Neural progenitor cell (in vitro differentiated cells): ENCODE measurements at regions not wholly inside any gene's neighbourhood (a gene's known extent, or its start where the extent isn't known, plus 50 kb on each side); places are given as distances from the start of the nearest gene placed in this dataset.

Experiments
- DNase-seq: peaks from one replicate; pipeline ENCODE4 v3.0.0-alpha.2; 2016; ENCODE audit warnings: low spot score
- H2AFZ ChIP-seq: fragments of 200-600 bp; sonication (generic); replicated peaks from 2 replicates; pipeline ENCODE4 v1.6.1; 2016; ENCODE audit warnings: antibody characterized with exemption
- H3F3A ChIP-seq: fragments of 200-600 bp; sonication (generic); 2 replicates; pipeline ENCODE4 v1.6.1; 2016; ENCODE audit warnings: antibody characterized with exemption, low read depth
- H3K27ac ChIP-seq: fragments of 200-600 bp; sonication (generic); 2 replicates; pipeline ENCODE4 v1.5.1; 2016; ENCODE audit warnings: mild to moderate bottlenecking
- H3K27me3 ChIP-seq: fragments of 200-600 bp; sonication (generic); 2 replicates; pipeline ENCODE4 v1.6.1; 2016; ENCODE audit warnings: mild to moderate bottlenecking, moderate library complexity
- H3K36me3 ChIP-seq: fragments of 200-600 bp; sonication (generic); 2 replicates; pipeline ENCODE4 v1.5.1; 2016
- H3K4me1 ChIP-seq: fragments of 200-600 bp; sonication (generic); 2 replicates; pipeline ENCODE4 v1.6.1; 2016; ENCODE audit warnings: mixed run types
- H3K4me2 ChIP-seq: fragments of 200-600 bp; sonication (generic); 2 replicates; pipeline ENCODE4 v1.6.1; 2016
- H3K4me3 ChIP-seq: fragments of 200-600 bp; sonication (generic); 2 replicates; pipeline ENCODE4 v1.5.1; 2016
- H3K79me2 ChIP-seq: fragments of 200-600 bp; sonication (generic); 2 replicates; pipeline ENCODE4 v1.6.1; 2016; ENCODE audit warnings: low read depth
- H3K9ac ChIP-seq: fragments of 200-600 bp; sonication (generic); 2 replicates; pipeline ENCODE4 v1.6.1; 2016
- H3K9me3 ChIP-seq: fragments of 200-600 bp; sonication (generic); 2 replicates; pipeline ENCODE4 v1.5.1; 2016; ENCODE audit warnings: low read depth
- H4K20me1 ChIP-seq: fragments of 200-600 bp; sonication (generic); 2 replicates; pipeline ENCODE4 v1.6.1; 2016; ENCODE audit warnings: low read depth
- H3K27ac Mint-ChIP-seq: 3 replicates; pipeline ENCODE4 v1.8.0; 2021; ENCODE audit warnings: mixed read lengths
- H3K27me3 Mint-ChIP-seq: 2 replicates; pipeline ENCODE4 v1.8.0; 2022; ENCODE audit warnings: low read depth, mild to moderate bottlenecking, inconsistent platforms, moderate library complexity, mixed read lengths; ENCODE audit not compliant: insufficient read depth
- H3K36me3 Mint-ChIP-seq: 3 replicates; pipeline ENCODE4 v1.8.0; 2021; ENCODE audit warnings: mixed read lengths
- H3K4me1 Mint-ChIP-seq: 3 replicates; pipeline ENCODE4 v1.8.0; 2021; ENCODE audit warnings: mixed read lengths
- H3K4me3 Mint-ChIP-seq: 3 replicates; pipeline ENCODE4 v1.8.0; 2021; ENCODE audit warnings: mild to moderate bottlenecking, moderate library complexity, mixed read lengths
- H3K9me3 Mint-ChIP-seq: 3 replicates; pipeline ENCODE4 v1.8.0; 2020; ENCODE audit warnings: mixed read lengths
- EZH2 ChIP-seq: fragments of 200-600 bp; sonication (generic); IDR thresholded peaks from 2 replicates; pipeline ENCODE4 v1.6.1; 2017; ENCODE audit warnings: antibody characterized with exemption, mild to moderate bottlenecking, moderate library complexity
- EZH2phosphoT487 ChIP-seq: fragments of 200-600 bp; sonication (generic); IDR thresholded peaks from 2 replicates; pipeline ENCODE4 v1.6.1; 2017; ENCODE audit warnings: antibody characterized with exemption
- TF ChIP-seq, protein P1 (sequence below): fragments of 200-600 bp; sonication (generic); IDR thresholded peaks from 2 replicates; pipeline ENCODE4 v1.5.1; 2017; ENCODE audit warnings: antibody characterized with exemption, mild to moderate bottlenecking

DNA sequence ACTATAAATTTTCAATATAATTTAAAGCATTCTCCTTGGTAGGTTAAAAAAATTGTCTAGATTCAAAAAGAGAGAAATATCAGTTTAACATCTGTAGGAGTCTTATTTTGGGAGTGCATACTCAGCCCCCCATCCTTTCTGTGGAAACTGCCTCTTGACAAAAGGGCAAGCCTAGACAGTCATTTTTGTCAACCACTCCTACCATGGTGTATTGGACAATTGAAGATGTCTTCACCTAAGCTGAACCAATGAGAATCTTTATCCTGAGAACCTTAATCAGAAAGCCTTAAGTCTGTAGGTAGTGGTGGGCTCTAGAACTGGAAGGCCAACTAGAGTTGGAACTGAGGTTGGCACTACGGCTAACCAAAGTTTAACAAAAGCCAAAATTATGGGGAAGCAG lies 65.7 kb upstream of the MED13 start:
- Histone ChIP-seq H3K9ac (no peak overlapping the region), H3K9me3 (no peaks in the 10 kb centered on the region), H3K4me3 (no peak overlapping the region), H3K27ac (no peak overlapping the region), H2AFZ (no peak overlapping the region), H3F3A (no peaks in the 10 kb centered on the region), H3K36me3 (no peaks in the 10 kb centered on the region), H3K79me2 (no peaks in the 10 kb centered on the region), H3K4me2 (no peak overlapping the region), H4K20me1 (no peaks in the 10 kb centered on the region), H3K27me3 (no peaks in the 10 kb centered on the region), H3K4me1 (no peaks in the 10 kb centered on the region)
- TF ChIP-seq EZH2: no peak
- TF ChIP-seq, protein P1, sequence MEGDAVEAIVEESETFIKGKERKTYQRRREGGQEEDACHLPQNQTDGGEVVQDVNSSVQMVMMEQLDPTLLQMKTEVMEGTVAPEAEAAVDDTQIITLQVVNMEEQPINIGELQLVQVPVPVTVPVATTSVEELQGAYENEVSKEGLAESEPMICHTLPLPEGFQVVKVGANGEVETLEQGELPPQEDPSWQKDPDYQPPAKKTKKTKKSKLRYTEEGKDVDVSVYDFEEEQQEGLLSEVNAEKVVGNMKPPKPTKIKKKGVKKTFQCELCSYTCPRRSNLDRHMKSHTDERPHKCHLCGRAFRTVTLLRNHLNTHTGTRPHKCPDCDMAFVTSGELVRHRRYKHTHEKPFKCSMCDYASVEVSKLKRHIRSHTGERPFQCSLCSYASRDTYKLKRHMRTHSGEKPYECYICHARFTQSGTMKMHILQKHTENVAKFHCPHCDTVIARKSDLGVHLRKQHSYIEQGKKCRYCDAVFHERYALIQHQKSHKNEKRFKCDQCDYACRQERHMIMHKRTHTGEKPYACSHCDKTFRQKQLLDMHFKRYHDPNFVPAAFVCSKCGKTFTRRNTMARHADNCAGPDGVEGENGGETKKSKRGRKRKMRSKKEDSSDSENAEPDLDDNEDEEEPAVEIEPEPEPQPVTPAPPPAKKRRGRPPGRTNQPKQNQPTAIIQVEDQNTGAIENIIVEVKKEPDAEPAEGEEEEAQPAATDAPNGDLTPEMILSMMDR: no peak
- TF ChIP-seq EZH2phosphoT487: no peak
- Mint-ChIP-seq H3K27ac (no peak overlapping the region), H3K36me3 (no peaks in the 10 kb centered on the region), H3K4me1 (no peaks in the 10 kb centered on the region), H3K4me3 (no peak overlapping the region), H3K9me3 (no peaks in the 10 kb centered on the region), H3K27me3 (peaks cover 2% of the 10 kb centered on the region)
- no peak for DNase-seq

DNA sequence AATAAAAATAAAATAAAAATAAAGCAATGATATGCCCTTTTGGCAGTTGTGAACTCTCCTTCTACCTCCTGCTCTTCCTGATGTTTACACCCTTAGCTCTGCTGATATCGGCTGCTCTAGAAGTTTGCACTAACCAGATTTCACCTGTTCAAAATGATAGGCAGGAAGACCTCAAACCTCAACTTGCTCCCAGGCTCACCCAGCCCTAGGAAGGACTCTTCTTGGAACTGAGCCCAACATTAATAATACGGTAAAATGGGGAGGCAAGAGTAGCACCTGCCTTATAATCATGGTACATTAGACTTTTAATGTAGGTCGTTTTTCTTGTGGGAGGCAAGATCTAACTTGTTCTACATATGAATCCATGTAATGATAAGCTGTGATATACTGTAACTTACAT lies 61.2 kb upstream of the MED13 start:
- no peak overlapping the region for H3K27ac Mint-ChIP-seq
- Histone ChIP-seq H4K20me1 (no peaks in the 10 kb centered on the region), H3K27ac (no peak overlapping the region), H3K4me2 (no peak overlapping the region), H3K79me2 (no peaks in the 10 kb centered on the region), H3K27me3 (no peaks in the 10 kb centered on the region), H3K9me3 (no peaks in the 10 kb centered on the region), H3K36me3 (no peaks in the 10 kb centered on the region), H3F3A (no peaks in the 10 kb centered on the region), H3K9ac (no peak overlapping the region), H3K4me1 (peaks cover 3% of the 10 kb centered on the region), H2AFZ (no peak overlapping the region), H3K4me3 (no peak overlapping the region)
- peaks cover 2% of the 10 kb centered on the region for H3K4me1 Mint-ChIP-seq
- no peaks in the 10 kb centered on the region for H3K36me3 Mint-ChIP-seq
- TF ChIP-seq, protein P1: no peak
- no peak for TF ChIP-seq EZH2
- no peak for DNase-seq
- no peaks in the 10 kb centered on the region for H3K9me3 Mint-ChIP-seq
- no peak overlapping the region for H3K4me3 Mint-ChIP-seq
- peaks cover 4% of the 10 kb centered on the region for H3K27me3 Mint-ChIP-seq

DNA sequence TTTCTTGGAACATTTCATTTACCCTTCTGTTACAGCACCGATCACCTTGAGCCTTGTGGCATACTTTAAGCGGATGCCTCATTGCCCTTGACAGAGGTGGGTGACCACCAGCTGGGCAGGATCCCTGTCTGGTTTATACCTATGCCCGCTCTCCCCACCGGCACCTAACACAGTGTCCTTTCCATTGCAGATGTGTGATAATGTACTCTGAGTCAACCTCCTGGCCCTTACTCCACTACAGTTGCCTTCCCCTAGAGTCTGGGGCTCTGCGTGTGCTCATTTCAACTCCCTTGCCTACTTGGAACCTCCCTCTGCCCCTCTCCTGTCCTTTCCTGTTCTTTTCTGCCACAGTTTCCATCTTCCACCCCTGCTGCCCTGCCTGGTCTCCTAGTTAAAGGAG lies 60.2 kb upstream of the MED13 start:
- Mint-ChIP-seq H3K27me3 (peaks cover 4% of the 10 kb centered on the region), H3K4me3 (no peak overlapping the region), H3K9me3 (no peaks in the 10 kb centered on the region), H3K36me3 (no peaks in the 10 kb centered on the region), H3K4me1 (peaks cover 7% of the 10 kb centered on the region), H3K27ac (no peak overlapping the region)
- TF ChIP-seq, protein P1: no peak
- TF ChIP-seq EZH2 (no peak), EZH2phosphoT487 (no peak)
- H3K27me3 ChIP-seq: no peaks in the 10 kb centered on the region
- H3K79me2 ChIP-seq: no peaks in the 10 kb centered on the region
- H3K27ac ChIP-seq: no peak overlapping the region
- no peaks in the 10 kb centered on the region for H3K36me3 ChIP-seq
- H3K4me2 ChIP-seq: no peak overlapping the region
- H4K20me1 ChIP-seq: no peaks in the 10 kb centered on the region
- H3K4me1 ChIP-seq: peaks cover 8% of the 10 kb centered on the region
- no peaks in the 10 kb centered on the region for H3K9me3 ChIP-seq
- DNase-seq: no peak
- H3F3A ChIP-seq: no peaks in the 10 kb centered on the region
- no peak overlapping the region for H3K9ac ChIP-seq
- H3K4me3 ChIP-seq: no peak overlapping the region
- no peak overlapping the region for H2AFZ ChIP-seq
